Islet of Langerhans (tissue), 1 donor: ENCODE measurements at regions not wholly inside any gene's neighbourhood (a gene's known extent, or its start where the extent isn't known, plus 50 kb on each side); places are given as distances from the start of the nearest gene placed in this dataset.

Experiments used
- FAIRE-seq: peaks from one replicate; lab custom pipeline; 2011; peaks lifted over from hg19 to GRCh38; lab: Jason Lieb, UNC

DNA sequence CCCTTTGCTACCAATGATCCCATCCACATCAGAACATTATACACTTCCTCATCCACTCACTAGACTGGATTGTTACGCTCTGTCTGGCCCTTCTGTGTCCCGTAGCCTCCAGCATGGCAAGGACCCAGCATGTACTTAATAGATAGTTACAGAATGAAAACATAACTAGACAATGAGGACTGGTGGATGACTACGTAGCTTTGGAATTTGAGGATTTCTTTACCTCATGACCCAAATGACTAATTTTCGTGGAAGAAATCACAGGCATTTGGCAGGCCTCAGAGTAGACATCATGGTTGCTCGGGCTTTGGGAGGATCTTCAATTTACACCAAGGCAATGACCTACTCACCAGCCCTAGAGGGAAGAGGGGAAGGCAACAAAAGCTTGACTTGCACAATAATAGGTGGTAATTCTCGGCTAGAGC is 299.8 kb downstream of the TLE1 start:
- no peak for FAIRE-seq

DNA sequence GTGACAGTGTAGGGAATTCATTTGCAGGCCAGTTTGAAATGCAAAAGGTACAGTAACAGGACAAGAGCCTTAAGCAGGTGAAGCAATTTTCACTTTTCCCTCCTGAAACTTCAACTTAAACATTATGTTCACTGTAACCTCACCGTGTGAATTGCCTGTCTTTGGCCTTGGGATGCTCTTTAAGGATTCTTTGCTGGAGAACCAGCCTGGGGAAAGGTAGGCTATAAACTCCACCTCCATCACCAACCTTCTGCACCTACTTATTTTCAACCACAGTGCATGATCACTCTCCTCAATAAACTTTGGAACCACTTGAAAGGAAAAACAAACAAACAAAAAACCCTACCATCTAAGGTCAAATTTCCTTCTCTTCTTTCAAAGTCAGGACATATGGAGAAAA is 300.5 kb downstream of the TLE1 start:
- no peak for FAIRE-seq

DNA sequence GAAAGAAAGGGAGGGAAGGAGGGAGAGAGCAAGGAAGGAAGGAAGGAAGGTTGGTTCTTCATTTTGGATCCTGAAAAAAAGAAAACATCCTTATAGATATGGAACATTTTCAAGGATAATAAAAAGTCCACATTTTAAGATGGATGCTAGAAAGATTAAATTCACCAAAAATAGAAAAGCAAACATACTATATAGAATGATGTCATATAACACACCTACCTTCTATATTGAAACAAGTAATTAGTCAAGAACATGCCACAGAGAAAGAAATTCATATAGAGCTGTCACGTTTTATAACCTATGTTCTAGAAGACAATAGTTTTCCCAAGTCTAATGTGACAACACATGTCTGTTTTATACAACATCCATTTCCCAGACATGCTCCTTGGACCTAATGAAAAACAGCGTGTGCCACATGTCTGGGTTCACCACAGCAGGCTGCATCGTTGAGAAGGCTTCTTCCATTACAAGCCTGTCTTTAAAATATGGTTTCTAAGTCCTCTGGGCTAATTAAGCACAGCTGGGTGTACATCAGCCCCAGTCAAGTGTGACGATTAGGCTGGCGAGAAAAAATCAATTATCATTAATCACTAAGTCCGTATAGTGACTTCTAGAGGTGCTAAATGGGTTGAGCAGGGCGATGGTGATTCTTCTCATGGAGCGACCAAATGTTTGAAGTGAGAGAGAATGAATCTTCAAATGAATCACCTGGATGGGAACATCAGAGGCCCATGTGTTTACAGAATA is 301.8 kb downstream of the TLE1 start:
- FAIRE-seq = no peak

DNA sequence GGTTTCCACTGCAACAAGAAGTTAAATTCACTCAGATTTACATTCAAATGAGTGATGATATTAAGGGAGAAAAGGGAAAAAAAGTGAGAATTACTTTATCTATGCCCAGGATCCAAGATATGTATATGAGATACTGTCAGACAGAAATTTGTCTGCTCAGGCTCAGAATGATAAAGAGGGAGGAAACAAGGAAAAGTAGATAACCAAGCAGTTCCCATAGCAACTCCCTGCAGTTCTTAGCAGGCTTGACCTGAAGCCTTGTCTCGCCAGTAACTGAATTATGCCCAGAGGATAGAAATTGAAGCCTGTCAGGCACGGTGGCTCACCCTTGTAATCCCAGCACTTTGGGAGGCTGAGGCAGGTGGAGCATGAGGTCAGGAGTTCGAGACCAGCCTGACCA is 304.4 kb downstream of the TLE1 start:
- no peak for FAIRE-seq

DNA sequence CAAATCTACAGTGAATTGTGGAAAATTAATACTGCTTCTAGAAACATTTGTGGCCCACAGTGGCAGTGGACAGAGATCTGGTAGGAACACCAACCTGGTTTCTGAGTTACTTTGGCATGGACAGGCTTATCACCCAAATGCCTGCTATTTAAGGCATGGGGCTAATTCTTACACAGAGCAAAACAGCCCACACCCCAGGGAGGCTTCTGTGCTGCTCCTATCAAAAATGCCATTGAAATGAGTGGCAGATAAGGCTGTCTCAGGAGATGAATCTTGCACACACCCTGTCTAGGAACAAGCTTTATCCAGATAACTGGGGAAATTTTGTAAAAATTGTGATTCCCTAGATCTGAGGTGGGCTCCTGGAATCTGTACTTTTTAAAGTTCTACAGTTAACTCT is 307.1 kb downstream of the TLE1 start:
- FAIRE-seq = no peak

DNA sequence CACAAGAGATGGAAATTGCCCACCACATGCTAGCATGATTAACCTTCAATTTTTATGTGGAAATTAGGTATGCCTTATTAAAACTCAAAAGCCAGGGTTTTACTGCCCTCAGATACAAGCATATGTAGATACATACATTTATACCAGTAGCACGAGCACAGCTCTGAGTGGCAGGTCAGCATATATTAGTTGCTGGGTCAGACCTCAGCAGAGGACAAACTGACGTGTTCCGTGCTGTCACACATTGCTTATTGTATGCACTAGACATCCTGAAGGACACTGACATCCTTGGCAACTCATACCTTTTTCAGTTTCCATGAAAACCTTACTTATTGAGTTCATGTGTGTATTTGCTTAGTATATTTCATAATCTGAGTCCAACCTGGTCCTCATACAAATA is 307.7 kb downstream of the TLE1 start:
- no peak for FAIRE-seq

DNA sequence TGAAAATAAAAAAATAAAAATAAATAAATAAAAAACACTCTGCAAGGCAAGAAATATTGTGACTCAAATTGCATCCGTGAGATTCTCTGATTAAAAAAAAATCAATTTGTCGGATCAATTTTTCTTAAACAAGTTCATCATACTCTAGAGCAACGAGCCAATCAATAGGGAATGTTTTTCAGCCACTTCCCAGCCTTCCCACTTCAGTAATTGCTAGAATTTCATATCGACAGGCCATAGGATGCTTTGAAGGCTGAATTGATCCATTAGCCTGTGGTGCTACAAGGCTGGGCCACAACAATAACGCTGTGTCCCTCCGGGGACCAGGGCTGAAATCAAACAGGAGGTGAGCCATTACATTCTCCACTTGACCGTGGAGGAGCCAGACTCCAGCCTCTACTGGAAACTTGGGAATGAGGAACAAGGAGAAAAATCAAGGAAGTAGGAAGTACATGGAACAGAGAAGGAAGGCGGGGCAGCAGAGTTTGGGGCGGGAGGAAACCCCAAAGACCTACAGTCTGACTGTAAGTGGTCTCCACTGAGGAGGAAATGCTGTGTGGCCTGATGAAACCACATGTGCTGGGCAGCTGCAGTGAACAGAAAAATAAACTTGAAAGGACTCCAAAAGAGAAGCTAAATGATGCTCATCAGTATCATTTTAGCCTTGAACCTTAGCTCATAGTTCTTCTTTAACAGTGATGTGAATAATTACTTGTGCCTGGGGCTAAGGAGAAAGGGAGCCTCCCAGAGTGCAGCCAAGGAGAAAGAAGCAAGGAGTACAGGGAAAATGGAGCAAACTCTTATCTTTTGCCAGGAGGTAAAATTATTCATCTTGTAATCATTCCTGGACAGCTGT is 308.6 kb downstream of the TLE1 start:
- FAIRE-seq = no peak

DNA sequence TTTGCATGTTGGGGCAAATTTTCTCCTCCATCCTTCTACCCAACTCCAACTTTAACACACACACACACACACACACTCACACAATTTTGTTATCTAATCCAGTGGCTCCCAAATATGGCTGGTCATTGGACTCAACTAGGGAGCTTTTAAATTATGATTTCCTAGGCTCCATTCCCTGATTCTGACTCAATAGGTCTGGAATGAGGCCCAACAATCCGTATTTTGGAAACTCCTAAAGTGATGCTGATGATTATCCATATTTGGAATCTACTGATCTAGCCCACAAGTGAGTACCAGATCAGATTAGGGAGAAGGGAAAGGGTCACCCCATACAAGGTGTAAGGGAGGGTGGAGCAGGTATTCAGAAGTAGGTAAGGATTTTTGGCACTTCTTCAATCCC is 309.7 kb downstream of the TLE1 start:
- no peak for FAIRE-seq

DNA sequence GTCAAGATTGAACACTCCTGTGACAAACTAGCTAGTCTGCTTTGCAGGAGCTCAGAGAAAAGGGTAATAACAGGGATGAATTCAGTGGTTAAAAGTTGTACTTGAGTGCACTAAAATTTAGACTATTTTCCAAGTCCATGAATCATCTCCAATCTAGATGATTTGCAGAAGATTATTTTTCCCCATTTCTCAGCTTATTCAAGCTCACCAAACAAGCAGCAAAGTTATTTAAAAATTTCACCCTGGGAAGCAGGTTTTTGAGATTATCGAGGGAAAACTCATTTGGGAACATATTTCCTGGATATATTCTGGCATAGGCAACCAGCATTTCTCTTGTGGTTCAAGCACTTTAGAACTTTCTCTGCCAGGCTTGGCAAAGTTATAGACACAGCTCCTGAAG is 311.4 kb downstream of the TLE1 start:
- FAIRE-seq = no peak

DNA sequence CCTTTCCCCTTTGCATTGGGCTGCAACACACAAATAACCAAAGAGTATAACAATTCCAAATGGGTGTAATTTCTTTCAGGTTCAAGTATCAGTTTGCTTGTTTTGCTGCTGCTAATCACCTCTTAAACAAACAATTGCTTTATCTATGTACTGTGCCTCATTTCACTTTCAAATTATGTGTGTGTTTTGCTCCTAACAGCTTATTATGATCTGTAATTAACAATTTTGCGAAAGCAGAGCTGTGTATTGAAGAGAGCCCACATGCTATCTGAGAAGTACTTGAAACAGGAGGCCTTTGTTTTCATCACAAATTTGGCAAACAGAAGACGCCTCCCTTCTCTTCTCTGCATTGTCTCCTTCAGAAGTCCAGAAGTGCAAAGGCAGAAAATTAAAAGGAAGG is 312.0 kb downstream of the TLE1 start:
- no peak for FAIRE-seq

DNA sequence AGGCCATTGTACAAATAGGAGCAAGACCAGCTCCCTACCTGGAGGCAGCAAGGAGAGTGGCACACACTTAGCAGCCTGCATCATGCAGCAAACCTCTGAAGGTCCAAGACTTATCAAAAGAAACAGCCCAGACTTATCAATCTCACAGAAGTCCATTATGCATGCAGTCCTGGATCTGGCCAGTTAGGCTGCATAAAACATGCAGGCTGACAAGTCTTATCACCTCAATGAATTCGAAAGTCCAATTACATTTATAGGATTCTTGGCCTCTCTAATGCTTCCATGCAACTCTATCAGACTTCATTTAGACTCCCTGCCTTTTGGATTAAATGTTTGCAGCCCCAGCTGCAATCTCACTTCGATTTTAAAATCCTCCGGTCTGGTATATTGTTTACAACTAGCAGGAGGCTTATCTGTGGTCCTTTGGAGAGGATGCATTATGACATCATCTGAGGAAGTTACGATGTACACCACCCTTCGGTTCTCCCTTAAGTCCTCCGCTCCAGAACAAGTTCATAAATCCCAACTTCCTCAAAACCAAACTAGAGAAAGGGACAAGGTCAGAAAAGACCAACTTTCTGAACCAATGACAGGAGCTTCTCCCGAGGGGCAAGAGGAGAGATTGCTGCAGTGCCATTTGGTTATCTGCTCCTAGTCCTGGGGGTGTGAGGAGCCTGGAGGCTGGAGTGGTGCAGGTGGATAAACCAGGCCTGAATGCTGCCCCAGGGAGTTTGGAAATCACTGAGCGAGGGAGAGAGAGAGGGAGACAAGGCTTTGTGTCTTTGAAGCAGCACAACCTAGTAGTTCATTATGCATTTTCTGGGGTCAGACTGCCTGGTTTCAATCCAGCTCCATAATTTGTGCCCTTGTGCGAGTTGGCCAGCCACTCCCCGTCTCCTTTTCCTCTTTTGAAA is 313.9 kb downstream of the TLE1 start:
- FAIRE-seq = no peak

DNA sequence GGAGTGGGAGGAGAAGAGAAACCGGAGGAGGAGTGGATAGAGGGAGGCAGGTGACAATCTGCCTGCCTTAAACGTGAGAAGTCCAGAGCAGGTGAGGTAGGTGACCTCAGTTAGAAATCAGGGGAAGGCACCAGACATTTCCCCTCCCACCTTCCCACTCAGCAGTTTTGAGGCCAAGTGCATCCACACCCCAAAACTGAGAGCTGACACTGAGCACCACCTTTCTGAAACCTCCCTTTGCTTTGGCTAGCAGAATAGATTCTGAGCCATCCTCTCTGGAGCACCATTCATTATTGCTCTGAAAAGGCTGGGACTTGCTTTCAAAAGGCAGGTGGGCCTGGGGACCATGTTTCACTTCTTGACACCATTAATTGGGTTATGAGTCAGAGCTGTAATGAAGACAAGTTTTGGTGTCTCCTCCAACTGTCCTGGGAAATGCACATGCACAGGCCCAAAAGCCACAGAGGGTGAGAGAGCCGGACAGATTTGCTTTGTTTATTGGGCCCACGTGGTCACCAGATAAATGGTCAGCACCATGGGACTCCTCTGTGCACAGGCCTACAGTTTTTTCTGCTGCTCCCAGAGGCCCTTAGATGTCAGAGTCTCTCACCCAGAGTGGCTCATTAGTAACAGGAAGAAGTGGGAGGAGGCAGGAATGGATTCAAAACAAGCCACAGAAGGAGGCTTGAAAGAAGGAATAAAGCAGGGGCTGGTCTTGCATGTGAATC is 314.7 kb downstream of the TLE1 start:
- no peak for FAIRE-seq

DNA sequence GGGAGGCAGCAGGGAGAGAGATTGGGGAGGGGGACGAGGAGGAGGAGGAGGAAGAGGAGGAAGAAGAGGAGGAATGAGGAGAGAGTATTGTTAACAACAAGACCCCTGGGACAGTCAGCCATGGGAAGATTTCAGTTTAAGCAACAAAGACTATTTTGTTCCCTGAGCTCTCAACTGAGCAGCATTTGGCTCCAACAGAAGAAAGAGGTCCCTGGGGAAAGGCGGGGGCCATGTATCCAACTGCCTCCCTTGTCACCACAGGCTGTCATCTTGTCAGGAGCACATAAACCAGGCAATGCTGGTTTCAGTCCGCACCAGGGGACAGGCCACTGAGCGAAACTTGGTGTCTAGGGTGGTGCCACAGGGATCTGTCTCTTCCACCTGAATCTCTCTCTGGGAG is 316.1 kb downstream of the TLE1 start:
- FAIRE-seq = no peak

DNA sequence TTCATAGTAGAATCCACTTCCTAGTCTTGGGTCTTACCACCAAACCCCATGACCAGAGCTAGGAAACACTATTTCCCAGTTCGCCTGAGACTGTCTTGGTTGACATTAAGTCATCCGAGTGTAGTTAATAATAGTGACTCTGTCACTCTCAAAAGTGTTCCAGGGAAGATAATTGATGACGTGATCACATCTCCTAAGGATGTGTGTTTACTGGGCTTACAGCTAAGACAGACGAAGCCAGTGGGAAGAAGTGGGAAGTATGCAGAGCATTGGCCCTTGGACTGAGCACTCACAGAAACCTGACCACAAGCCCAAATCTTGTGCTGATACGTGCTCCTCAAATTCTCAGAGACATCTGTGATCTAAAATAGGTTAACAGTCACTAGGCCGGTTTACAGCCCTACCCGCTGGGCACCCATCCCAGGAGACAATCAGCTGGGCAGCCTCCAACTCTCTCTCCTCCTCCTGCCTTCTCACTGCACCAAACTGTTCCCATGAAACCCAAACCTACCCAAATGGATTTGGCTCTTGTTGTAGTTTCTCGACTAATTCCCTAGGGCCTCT is 316.6 kb downstream of the TLE1 start:
- FAIRE-seq = no peak

DNA sequence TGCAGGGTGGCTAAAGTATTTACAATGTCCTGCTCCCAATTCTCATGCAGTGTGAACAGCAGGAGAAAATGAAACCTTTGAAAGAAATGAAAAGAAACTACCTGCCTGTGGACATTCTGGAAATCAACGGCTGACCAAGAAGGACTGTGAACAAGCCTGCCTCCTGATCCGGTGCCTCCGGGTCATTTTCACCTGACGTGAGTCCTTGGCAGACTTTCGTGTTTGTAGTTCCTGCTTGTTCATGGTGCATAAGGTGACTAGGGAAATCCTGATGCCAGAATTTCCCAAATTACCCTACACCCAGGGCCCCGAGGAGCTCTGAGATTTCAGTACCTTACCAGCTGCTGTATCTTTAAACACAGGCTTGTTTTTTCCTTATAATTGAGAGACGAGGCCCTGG is 317.5 kb downstream of the TLE1 start:
- no peak for FAIRE-seq

DNA sequence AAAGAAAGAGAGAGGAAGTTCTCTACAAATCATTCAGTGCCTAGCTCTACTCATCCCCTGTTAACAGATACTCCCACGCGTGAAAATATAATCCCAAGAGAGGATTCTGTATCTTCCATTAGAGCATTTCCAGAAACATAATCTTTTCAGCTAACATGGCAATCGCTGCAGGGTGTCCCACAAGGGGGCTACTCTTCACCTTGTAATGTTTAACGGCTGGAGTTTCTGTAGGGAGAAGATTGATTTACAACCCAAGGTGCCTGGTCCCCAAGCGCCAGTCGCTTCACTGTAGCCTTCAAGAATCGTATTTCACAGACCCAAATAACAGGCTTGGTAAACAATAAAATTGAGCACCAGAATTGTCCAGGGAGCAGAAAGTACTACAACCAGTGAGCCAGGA is 318.7 kb downstream of the TLE1 start:
- FAIRE-seq = no peak

DNA sequence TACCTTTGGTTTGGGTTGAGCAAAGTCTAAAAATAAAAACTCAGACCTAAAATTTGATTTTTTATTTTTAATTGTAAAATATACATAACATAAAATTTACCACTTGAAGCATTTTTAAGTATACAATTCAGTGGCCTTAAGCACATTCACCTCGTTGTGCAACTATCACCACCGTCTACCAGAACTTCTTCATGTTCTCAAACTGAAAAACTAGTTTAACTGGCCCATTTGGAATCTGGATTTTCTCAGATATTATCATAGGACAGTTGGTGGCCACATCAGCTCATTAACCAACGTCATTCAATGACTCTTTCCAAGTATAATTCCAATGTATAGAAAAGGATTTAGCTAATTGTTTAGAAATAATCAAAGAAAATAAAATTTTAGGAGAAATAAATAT is 319.3 kb downstream of the TLE1 start:
- FAIRE-seq = no peak

DNA sequence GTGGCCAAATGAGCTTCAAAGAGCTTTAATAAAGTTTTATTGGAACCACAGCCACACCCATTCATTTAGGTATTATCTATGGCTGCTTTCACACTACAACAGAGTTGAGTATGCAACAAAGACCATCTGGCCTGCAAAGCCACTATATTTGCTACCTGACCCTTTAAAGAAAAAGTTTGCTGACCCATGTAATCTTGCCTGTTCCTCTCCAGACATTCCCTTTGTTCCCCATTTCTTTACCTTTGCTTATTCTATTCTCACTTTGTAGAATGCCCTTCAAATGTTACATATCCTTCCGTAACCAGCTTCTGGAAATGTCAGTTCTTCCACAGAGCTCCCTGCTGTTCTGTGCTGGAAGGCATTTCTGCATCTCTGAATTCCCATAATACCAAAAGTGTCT is 320.2 kb downstream of the TLE1 start:
- no peak for FAIRE-seq

DNA sequence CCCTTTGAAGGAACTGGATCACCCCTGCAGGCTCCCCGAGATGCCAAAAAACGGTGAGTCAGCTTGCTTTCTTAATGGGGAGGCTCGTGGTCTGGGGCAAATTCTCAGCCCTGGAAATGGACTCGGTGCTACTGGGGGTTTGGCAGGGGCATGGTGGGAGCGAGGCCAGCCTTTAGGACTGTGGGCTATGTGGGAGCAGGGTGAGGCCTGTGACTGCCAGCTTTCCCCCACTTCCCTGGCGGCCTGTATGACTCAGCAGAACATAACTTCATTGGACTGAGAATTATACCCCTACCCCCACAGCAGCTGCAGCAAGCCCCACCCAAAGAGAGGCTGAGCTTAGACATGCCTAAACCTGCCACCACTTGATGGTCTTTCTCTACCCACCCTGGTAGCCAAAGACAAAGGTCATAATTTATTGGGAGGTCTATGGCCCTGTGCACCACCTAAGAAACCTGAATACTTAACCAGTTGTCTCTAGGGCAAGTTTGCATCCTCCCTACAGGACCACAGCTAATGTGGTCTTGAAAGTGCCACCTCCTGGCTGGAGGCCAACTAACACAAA is 325.3 kb downstream of the TLE1 start:
- FAIRE-seq = no peak

DNA sequence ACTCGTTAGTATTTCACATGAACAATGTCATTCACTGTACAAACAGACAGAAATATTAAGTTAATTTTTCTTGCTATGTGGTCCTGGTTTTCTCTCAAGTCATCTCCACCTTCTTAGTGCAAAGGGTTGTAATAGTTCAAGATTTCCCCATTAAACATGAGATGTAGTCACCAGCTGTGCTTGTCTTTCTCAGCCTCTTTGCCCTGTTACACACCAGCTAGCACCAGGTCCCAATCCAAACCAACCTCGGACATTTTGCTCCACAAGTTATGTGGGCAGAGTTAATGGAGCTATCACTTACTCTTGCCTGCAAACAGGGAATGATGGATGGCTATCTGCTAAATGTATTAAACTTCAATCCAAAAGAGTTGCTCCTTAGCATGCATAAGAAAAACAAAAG is 328.1 kb downstream of the TLE1 start:
- no peak for FAIRE-seq

DNA sequence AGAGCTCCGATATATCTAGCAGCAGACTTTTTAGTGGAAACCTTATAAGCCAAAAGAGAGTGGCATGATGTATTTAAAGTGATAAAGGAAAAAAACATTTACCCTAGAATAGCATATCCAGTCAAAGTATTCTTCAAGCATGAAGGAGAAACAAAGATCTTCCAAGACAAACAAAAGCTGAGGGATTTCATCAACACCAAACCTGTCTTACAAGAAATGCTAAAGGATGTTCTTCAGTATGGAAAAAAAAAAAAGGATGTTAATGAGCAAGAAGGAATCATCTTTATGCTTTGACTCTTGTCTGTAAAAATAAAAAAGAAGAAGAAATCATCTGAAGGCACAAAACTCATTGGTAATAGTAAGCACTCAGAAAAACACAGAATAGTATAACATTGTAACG is 338.2 kb downstream of the TLE1 start:
- FAIRE-seq = no peak
